CD4-positive, alpha-beta T cell treated with Interleukin-17A for 1 hour (primary cell): ENCODE measurements at regions not wholly inside any gene's neighbourhood (a gene's known extent, or its start where the extent isn't known, plus 50 kb on each side); places are given as distances from the start of the nearest gene placed in this dataset.
A peak's percentile ranks its signal among the peaks of the same experiment; 100 is the strongest.

ENCODE experiments used
- DNase-seq: peaks from one replicate; pipeline ENCODE4 v3.0.0-alpha.2; 2020

DNA sequence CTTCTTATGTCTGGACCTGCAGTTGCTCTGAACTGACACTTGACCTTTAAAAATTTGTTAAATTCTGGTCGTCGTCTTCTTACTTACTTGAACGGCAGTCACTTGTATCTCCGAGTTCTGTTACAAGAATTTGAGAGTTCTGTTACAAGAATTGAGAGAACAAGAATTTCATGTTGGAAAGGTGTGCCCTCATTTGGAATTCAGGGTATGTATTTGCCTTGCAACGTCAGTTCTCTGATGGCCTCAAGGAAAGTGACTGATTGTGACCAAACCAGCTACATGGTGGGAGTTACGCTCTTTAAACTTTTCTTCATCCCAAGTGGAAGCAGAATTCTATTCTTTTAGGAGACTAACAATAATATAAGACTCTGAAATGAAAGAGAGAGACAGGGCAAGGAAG is 320.0 kb upstream of the TRIB2 start:
- DNase-seq, result no peak

DNA sequence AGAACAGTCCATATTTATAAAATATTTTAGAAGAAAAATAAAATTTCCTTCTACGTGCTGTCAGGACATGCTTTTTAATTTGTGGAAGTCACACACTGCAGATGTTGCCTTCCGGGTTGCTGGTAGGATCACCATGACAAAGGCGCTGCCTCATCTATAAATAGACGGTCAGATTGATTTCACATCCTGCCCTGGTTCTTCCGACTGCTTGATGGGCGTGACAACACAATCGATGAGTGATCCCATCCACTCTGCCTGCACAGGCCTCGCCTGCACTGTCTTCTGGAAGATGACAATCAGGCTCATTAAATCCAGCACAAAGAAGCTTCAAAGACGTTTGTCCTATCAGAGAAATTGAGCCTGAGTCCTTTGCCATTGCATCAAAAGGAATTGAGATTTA is 318.9 kb upstream of the TRIB2 start:
- DNase-seq, result no peak

DNA sequence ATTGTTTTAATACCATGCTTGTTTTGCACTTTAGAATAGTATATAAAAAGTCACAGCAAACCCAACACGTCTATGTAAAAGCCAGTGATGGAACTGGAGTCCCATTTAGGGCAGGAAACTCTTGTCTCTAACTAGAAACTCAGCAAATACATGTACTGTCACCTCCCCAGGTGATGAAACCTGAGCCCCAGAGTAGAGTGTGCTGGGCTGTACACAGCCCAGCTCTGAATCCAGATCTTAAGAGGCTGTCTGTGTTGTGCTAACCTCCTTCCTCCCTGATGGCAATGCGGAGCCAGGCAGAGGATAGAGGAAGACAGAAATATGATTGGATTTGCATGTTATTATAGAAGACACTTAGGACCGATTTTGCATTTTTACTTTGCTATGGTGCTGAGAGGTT is 317.5 kb upstream of the TRIB2 start:
- DNase-seq, result no peak

DNA sequence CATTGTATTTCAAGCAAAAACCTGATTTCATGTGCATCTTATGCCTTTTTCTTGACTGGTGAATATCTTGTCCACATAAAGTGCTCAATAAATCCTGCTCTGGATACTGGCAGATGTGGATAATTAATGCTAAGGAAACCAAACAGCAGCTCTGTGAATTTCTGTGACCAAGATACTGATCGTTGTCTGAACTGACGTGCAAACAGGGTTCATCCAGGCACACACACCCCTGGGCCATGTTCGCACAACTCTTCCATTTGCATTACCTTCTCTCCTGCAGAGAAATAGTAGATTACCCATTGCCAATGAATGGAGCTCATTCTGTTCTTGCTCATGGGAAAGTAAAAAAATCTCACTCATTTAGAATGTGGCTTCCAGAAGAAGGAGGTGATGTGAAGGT is 316.2 kb upstream of the TRIB2 start:
- no peak for DNase-seq

DNA sequence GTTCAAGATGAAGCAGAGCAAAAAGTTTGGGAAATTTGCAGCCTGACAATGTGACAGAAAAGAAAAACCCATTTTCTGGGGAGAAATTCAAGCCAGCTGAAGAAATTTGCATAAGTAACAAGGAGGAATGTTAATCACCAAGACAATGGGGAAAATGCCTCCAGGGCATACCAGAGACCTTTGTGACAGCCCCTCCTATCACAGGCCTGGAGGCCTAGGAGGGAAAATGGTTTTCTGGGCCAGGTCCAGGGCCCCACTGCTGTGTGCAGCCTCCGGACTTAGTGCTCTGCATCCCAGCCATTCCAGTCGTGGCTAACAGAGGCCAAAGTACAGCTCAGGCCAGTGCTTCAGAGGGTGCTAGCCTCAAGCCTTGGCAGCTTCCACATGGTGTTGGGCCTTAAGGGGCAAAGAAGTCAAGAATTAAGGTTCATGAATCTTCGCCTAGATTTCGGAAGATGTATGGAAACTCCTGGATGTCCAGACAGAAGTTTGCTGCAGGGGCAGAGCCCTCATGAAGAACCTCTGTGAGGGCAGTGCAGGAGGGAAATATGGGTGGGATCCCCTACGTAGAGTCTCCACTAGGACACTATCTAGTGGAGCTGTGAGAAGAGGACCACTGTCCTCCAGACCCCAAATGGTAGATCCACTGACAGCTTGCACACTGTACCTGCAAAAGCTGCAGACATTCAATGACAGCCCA is 314.1 kb upstream of the TRIB2 start:
- DNase-seq, result no peak

DNA sequence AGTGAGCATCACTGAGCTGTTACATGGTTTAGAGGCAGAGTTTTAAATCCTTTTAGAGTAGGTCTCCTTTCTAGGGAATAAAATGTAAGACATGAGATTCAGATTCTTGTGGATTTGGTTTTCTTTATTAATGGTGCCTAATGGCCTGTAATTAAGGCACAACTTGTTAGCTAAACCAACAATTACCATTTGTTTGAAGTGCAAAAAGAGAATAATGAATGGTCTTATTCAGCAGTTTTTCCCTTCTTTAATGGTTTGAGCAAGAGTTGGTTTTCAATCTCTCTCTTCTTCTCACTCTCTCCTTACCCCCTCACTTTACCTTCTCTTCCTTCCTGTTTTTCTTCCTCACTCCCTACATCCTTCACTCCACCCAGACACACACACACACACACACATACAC is 312.2 kb upstream of the TRIB2 start:
- DNase-seq, result no peak

DNA sequence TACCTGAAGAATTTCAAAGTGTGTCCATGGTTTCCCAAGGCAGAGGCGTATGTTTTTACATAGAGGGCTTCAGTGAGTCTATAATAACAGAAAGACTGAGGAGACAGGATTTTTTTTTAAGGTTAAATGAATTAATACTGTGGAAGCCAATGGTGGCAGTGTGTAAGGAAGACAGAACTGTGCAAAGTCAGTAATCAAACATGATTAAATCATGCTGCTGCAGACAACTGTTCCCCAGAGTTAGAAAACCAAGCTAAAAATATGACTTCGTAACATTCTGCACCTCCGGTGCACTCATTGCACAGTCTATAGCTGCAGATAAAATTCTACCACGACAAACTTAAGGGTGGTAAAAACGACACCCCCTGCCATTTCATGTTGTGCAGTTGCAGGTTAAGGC is 309.6 kb upstream of the TRIB2 start:
- no peak for DNase-seq

DNA sequence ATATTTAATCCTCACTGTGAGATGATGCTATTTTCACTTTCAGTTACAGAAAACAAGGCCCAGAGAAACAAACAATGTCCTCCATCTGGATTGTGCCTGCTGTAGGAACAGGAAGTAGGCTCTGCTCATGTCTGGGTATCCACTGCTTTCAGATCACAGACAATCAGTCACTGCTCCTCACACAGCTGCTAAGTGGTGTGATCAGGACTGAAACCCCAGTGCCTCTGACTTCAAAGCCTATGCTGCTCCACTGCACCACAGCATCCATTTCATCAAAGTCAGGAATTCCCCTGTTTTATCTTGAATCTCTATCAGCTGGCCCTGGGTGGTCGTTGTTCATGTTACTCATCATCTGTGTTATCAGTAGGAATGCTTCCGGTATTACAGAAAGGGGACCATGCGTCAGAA is 303.8 kb upstream of the TRIB2 start:
- peak; percentile 60 for DNase-seq

DNA sequence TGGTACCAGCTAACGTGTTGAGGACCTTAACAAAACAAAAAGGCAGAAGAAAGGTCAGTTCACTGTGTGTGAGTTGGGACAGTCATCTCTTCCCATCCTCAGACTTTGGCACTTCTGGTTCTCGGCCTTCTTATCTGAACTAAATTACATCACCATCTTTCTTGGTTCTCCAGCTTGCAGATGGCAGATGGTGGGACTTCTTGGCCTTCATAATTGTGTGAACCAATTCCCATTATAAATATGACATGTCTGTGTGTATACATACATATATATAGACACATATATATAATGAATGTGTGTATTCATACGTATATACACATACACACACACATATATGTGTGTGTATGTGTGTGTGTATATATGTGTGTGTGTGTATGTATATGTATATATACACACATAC is 301.2 kb upstream of the TRIB2 start:
- no peak for DNase-seq

DNA sequence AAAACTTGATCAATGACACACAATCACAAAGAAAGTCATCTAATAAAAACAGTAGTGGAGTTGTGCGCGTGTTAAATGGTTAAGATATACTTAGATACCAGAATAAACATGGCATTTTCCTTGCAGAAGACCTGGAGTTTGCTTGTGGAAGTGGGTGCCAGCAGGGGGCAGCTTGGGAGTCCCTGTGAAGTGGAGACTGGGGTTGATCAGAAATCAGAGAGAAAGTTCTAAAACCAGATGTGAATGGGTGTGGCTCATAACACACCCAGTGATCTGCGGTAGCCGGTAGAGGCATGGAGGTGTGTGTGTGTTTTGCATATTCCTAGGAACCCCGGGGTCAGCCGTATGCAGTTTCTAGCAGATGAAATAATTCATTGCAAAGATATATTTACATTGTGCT is 300.1 kb upstream of the TRIB2 start:
- peak; percentile 80 for DNase-seq

DNA sequence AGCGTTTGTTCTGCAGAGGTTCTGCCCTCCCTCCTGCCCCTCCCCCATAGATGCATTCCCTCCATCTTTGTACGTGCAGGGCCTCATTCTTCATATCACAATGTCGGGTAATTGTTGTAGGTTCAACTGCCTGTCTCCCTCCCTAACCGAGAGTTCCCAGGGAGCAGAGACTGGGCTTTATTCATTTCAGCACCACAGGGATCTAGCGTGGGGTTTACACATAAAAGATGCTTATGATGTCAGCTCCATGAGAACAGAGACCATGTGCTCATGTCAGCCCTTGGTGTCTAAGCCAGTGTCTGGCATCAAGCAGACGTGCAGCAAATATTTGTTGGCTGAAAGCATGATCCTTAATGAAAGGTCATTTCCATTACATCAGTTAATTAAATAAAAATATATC is 298.9 kb upstream of the TRIB2 start:
- no peak for DNase-seq

DNA sequence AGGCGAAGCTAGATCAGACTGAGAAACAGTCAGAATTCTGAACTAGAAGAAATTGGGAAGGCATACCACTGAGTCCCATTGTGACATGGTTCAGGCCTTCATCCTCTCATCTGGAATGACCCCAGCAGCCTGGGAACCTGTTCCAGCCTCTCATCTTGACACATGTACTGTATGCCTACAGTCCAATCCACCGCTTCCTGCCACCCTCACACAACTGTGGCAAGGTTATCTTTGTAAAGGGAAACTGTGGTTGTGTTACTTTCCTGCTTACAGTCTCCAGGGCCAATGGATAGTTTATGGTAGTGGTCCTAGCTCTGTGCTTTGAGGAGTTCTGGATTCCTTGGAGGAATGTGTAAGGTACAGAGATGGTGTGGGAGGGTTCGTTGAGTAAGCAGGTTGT is 296.9 kb upstream of the TRIB2 start:
- no peak for DNase-seq

DNA sequence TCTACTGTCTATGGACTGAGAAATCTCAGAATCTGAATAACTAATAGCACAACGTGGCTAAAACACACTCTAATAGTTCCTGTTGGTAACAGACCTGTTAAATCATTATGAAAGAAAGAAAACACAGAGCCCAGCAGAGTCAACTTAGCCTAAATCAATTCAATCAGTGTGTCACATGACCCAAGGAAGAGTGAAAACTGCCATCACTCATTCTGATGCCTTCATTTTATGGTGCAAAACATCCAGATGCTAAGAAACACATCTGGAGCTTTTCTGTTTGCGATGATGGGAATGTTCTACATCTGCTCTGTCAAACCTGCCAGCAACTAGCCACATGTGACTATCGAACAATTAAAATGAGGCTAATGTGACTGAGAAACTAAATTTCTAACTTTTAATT is 295.7 kb upstream of the TRIB2 start:
- no peak for DNase-seq

DNA sequence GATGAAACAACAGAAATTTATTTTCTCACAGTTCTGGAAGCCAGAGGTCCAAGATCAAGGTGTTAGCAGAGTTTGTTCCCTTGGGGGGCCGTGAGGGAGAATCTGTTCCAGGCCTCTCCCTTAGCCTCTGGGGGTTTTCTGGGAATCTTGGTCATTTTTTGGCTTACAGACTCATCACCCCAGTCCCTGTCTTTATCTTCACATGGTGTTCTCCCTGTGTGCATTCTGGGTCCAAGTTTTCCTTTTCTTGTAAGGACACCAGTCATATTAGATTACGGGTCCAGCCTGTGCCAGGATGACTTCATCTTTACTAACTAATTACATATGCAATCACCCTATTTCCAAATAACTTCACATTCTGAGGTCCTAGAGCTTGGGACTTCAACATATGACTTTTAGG is 292.5 kb upstream of the TRIB2 start:
- DNase-seq, result no peak

DNA sequence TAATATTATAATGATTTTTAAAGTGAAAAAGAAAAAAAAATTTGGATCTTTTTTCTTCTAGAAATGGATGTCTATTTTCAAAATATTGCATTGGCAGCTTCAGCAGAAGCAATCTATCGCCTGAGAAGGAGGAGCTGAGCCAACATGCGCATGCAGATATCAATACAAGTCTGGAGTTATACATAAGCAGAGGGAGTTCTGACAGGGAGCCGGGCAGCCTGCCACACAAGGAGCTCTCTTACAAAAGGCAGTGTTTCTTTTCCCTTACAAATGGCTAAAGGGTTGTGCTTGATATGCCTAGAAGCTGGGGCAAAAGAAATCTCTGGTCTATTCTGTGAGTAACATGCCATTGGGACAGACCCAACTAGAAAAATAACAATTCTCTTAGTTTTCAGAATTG is 291.9 kb upstream of the TRIB2 start:
- DNase-seq, result no peak

DNA sequence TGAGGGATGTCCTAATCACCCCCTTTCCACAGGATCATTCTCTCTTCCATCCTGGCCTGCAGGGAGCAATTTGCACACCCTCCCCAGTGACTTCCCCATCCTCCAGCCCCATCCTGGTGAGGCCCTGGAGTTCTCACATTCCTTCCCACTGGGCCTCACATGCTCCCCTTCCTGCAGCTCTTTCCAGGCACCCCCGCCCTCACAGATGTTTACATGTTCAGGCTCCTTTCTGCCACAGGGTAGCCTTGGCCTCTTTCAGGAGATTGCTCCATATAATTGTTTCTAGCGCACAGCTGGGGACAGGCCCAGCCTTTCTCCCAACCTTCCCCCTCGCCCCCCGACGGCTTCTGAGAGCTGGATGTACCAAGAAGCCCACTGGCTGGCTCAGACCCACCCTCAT is 288.4 kb upstream of the TRIB2 start:
- DNase-seq, result no peak

DNA sequence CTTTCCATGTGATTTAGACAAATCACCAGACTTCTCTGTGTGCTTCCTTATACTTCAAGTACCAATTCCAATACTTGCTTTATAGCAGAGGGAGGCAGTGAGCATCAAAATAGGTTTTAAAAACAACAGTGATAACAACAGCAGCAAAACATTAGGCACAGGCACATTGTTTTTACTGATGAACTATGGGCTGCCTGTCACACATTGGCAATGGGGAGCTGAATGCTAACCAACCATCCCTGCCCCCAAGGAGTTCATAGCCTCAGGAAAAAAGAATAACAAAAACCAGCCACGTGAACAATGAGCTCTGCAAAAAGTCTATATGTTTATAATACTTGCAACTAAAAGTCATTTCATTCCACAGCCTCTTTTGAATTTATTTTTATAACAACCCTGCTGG is 287.9 kb upstream of the TRIB2 start:
- no peak for DNase-seq

DNA sequence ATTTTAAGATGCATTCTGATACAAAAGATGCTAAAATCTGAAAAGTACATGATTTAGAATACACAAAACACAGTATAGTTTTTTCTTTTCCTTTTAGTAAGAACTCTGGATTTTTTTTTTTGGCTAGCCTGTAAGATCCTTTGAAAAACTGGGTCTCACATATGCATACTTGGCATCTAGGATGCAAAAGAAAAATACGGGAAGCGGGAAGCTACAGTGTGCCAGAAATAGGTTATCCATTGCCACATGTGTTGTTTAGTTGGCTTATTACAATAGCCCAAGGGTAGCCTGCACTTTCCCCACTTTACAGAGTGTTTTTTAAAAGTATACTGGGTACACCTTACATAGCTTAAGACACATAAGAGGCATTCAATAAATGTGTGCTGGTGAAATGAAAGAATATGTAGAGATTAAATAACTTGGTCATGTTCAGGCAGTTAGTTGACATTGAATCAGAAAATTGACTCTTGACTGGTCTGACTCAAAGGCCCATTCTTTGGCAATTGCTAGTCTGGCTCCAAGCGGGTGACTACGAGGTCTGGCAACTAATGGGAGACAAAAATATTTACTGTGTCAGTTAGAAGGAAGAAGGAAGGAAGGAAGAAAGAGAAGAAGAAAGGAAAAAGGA is 286.8 kb upstream of the TRIB2 start:
- DNase-seq, result no peak

DNA sequence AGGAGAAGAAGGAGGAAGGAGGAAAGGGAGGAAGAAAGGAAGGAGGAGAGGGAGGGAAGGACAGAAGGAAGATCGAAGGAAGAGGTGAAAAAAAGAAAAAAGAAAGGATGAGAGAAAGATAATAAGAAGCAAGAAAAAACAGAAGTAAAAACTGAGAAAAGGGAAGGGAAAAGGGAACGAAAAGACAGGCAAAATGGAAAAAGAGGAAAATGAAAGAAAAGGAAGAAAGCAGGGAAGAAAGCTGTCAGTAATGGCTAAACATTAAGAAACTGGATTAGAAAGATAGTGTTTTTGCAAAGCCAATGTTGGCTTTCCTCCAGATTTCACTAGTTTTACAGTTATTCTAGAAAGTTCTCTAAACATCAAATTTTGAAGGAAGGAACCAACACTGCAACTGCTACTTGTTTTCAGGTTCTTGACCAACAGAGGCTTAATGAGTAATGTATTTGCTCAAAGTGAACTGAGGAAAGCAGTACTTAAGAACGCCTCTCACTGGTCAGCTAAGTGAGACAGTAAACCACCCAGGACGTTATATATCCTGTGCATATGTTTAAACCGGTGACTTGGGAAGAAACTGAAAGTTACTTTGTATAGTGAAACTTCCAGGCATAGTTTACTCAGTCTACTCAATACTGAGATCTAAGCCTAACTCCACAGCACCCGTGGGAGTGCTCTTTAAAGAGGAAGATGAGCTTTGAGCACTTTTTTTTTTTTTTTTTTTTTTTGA is 286.2 kb upstream of the TRIB2 start:
- peak; percentile 41 for DNase-seq

DNA sequence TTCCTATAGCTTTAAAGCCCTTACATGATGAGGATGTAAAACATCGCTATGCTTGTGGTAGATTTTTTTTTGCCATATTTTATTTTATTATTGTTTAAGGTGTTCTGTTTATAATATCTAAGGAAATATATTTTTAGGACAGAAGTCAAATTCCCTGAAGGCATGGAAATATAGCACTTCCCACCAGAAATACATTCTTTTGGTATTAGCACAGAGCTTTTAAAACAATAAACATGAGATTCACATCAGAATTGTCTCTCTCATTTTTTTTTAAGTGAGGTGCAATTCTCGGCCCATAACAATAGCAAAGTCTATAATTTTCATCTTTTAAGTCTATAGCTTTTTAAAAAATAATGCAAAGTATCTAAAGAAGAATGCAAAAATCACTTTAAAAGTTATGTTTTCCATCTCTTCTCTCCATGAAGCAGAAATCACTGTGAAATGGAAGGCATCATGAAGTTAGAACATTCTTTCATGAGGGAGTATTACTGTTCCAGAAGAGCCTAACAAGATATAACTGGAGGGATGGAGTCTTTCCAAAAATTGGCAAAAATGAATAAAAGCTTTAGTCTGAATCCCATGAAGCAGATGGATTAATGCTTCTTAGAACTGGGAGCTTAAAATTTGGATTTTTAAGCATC is 283.6 kb upstream of the TRIB2 start:
- no peak for DNase-seq

DNA sequence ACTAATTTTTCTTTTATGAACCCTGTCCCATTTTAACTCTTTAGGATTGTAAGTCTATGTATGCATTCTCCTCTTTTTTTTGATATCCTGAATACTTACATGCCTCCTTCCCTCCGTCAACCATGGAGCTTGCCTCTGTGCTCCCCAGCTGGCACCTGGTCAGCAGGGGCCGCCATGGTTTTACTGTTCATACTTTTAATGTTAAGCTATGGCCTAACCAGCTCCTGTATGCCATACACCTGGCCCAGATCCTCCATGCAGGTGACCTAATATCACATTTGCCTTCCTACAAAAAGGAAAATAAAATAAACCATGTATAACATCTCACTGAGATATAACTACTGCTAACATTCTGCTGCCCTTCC is 283.1 kb upstream of the TRIB2 start:
- no peak for DNase-seq

DNA sequence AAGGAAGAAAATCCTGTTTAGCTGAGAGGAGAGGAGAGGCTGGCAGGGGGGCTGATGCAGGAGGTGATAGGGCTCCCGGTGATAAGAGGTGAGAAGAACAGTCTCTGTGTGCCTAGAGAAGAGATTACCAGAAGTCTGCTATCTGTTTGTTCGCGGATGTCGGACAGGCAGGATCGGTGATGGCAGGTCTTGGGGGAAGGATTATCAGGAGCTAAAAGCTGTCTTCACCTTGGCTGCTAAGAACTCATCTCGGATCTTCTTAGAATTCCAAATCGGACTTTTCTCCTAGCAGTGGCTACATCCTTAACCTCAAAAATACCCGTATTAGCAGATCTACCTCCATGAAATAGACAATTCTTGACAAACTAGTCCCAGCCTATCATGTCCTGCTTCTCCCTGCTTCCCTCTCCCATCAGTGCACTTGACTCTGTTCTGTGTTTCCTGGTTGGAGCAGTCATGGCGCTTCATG is 282.1 kb upstream of the TRIB2 start:
- no peak for DNase-seq

DNA sequence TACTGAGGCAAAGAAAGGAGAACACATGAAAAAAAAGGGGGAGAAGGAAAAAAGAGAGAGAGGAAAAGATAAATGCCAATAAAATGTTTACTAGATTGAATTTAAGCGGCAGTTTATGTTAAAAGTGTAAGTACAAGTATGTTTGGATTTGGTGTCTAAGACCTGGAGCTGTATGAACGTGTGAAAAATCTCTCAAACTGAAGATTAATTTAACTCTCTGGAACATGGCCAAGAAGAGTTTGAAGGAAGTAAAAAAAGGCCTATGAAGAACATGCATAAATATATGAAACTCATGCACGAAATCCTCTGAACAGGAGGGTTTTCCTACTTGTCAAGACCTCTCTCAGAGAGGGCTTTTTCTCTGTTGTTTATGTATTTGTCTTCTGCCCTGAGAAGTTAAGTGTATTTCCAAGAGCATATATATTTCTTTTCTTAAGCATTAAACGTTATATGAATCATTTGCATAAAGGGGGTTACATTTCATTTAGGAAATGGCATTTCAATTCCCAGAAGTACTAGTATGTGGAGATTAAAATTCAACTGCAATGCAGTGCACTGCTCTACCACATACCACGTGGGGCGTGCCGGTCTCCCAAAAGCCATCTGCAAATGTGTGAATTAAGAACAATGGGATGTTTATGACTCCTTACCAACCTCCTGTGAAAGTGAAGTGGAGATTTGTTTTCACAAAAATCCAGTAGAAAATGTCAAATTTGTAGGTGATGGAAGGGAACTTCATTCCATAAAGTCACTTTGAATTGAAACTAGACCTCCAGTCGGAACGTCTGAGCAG is 281.1 kb upstream of the TRIB2 start:
- no peak for DNase-seq
